ENCODE measurements at regions not wholly inside any gene's neighbourhood (a gene's known extent, or its start where the extent isn't known, plus 50 kb on each side); places are given as distances from the start of the nearest gene placed in this dataset.
"Not testable (repeated sequence)": the region's sequence is repeated elsewhere in the genome, so short reads cannot be mapped to it uniquely, and the experiment has no call there.

DNA sequence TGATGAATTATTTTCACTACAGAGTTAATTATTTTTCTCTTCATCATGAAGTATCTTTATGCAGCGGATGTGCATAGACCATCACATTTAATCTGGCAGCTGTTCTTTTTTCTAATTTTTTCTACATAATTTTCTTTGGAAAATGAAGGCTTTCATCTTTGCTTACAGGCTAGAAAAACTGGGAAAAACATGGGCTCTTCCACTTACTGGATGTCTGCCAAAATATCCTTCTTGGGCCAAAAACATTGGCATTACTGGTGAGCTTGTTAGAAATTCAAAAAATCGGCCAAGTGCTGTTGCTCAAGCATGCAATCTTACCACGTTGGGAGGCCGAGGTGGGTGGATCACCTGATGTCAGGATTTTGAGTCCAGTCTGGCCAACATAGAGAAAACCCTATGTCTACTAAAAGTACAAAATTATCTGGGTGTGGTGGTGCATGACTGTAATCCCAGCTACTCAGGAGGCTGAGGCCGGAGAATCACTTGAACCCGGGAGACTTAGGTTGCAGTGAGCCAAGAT, 176.8 kb downstream of the ZNF737 start:
- DNase-seq (ENCODE audit: low spot score): no peak

DNA sequence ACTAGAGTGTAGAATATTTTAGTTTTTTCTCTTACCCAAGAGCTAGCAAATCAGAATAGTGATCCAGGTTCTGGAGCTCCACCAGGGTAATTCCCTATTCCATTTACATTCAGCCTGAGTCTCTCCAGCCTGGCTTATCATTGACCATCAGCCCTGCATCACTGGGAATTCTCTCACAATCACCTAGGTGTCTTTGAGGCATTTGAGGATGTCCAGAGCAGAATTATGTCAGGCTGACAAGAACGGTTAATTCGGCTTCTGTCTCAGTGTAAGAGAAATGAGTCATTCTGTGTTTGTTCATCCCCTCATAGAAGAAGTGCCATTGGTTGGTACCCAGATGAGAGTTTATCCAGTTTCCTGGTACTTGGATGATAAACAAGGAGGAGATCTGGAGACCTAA, 180.5 kb downstream of the ZNF737 start:
- no peak for DNase-seq (ENCODE audit: low spot score)

DNA sequence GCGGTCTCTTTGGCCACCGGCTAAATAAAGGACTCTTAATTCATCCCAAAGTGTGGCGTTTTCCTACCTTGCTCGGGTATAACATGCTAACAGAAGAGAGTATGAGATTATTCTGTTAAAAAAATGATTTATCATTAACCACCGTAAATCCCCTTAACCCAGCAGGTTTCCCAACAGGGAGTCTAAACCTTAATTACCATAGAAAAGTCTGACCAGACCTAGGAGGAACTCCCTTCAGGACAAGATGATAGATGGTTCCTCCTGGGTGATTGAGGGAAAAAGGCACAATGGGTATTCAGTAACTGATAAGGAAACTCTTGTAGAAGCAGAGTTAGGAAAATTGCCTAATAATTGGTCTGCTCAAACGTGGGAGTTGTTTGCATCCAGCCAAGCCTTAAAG, 193.7 kb downstream of the ZNF737 start:
- no peak for DNase-seq (ENCODE audit: low spot score)

DNA sequence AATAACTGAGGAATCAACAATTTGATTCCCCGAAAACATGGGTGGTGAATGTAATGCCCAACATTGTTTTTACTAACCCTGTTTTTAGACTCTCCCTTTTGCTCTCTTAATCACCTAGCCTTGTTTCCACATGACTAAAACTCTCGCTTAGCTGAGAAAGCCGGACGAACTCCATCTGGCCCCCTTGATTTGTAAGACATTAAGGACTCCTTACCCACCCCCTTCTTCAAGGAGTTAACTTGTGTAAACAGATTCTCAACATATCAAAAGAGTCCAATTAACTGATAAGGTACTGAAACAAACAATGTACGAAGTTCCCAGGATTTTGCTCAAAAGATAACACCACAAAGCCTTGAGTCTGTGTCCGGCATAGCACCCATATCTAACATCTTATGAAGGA, 194.3 kb downstream of the ZNF737 start:
- DNase-seq (ENCODE audit: low spot score): not testable (repeated sequence)

DNA sequence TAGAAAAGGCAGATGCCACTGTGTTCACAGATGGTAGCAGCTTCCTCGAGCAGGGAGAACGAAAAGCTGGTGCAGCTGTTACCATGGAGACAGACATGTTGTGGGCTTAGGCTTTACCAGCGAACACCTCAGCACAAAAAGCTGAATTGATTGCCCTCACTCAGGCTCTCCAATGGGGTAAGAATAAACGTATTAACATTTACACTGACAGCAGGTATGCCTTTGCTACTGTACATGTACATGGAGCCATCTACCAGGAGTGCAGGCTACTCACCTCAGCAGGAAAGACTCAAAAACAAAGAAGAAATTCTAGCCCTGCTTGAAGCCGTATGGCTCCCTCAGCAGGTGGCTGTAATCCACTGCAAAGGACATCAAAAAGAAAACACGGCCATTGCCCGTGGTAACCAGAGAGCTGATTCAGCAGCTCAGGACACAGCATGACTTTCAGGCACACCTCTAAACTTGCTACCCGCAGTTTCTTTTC, 197.7 kb downstream of the ZNF737 start:
- no peak for DNase-seq (ENCODE audit: low spot score)

DNA sequence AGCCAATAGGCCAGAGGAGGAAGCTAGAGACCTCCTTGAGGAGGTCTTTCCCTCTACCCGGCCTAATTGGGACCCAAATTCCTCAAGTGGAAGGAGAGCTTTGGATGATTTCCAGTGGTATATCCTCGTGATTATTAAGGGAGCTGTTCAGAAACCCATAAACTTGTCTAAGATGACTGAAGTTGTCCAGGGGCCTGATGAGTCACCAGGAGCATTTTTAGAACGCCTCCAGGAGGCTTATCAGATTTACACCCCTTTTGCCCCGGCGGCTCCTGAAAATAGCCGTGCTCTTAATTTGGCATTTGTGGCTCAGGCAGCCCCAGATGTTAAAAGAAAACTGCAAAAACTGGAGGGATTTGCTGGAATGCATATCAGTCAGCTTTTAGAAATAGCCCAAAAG, 198.1 kb downstream of the ZNF486 start:
- no peak for DNase-seq (ENCODE audit: low spot score)

DNA sequence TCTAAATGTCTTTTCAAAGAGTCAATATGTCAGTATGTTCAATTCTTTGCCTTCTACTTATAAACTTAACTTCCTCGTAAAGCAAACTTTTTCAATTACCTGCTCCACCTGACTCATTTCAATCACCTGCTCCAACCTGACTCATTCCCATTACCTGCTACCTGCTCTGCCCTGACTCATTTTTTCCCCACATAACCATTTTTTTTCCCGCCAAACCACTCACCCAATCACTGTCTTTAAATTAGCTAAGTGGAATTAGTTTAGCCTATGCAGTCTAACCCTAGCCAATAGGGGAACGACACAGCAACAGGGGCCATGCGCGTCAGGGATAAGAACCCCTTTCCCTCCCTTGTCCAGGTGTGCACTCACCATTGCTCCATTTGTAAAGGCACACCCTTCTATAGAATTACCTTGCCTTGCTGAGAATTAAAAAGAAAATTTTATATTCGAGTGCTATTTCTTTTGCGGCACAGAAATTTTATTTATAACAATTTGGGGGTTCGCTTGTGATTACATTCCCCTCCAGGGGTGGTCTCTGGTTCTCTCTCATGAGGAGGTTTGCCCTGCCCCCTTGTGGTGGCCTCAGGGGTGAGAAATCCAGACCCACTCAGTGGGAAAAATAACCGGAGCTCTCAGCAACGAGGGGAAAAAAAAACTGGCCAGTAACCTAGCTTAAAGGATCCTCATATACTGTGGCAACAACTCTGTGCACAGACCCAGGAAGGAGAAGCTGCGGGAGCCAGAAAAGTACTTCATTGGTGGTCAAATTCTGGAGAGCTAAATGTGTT, 193.1 kb downstream of the ZNF486 start:
- DNase-seq (ENCODE audit: low spot score): no peak

DNA sequence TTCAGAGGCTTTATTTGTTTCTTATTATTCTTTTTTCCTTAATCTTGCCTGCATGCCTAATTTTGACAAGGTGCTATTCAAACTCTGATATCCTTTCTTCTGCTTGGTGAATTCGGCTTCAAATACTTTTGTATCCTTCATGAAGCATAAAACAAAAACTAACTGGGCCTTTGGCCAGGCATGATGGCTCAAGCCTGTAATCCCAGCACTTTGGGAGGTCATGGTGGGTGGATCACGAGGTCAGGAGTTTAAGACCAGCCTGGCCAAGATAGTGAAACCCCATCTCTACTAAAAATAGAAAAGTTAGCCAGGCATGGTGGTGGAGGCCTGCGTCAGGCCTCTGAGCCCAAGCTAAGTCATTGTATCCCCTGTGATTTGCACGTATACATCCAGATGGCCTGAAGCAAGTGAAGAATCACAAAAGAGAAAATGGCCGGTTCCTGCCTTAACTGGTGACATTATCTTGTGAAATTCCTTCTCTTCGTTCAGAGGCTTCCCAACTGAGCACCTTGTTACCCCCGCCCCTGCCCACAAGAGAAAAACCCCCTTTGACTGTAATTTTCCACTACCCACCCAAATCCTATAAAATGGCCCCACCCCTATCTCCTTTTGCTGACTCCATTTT, 191.9 kb downstream of the ZNF486 start:
- not testable (repeated sequence) for DNase-seq (ENCODE audit: low spot score)

DNA sequence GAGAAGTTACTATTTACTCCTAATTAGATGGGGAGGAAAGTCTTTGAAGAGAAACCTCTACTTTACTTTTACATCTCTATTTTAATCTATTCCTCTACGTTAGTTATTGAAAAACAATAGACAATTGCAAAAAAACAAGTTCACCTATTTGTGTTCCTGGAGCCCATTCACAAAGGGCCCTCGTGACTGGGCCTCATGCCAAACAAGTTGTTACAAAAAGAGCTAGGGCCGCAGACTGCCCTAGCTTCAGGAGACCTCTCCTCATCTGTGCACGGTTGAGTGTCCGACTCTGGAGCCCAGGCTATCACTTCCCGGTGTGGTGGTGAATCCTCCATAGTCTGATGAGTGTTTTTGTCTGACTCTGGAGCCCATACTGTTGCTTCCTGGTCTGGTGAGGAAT, 190.9 kb downstream of the ZNF486 start:
- DNase-seq (ENCODE audit: low spot score): no peak

DNA sequence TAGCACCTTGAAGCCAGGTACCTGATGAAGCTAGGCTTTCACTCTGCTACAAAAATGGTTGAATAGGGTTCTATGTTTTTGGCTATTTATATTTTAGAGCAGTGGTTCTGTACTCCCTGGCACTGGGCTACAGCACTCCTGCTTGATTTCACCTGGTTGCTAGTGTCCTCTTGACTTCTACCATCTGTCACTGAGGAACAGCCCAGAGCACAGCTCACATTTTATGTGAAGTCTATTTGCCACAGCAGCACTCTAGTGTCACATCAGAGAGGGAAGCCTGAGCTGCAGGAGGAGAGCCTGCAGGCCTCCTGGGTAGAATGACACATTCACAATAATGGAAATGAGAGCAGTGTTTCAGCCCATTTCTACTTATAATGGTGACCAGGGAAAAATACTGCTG, 184.2 kb downstream of the ZNF486 start:
- no peak for DNase-seq (ENCODE audit: low spot score)

DNA sequence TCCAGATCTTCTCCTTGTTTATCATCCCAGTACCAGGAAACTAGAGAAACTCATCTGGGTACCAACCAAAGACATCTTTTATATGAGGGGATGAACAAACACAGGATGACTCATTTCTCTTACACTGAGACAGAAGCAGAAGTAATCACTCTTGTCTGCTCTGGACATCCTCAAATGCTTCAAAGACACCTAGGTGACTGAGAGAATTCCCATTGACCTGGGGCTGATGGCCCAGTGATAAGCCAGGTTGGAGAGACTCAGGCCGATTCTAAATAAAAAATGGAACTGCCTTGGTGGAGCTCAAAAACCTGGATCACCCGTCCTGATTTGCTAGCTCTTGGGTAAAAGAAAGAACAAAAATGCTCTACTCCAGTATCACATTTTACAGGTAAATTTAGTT, 182.2 kb downstream of the ZNF486 start:
- DNase-seq (ENCODE audit: low spot score): no peak

DNA sequence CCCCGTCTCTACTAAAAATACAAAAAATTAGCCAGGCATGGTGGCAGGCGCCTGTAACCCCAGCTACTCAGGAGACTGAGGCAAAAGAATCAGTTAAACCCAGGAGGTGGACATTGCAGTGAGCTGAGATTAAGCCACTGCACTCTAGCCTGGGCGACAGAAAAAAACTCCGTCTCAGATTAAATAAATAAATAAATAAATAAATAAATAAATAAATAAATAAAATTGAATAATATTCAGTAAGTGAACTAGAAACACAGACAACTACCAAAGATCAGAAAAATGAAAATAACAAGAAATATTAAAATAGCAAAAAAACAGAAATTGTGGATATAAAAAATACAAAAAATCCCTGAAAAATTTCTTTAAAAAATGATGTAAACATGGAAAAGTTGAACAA, 172.4 kb downstream of the ZNF486 start:
- no peak for DNase-seq (ENCODE audit: low spot score)

DNA sequence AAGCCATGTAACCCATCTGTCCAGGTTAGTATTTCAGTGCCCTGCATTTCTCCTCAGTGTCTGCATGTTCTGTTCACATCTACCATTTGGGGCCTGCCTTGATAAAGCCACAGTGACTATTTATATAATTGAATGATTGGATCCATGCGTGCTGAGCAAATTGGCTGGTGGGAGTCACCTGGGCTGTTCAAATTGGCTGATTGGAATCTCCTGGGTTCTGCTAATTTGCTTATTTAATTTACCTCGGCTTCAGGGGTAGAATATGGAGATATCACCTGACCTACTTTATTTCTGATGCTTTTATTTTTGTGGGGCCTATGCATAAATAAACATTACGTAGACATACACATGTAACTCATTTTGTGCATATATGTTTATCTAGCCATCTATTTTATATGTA, 167.7 kb downstream of the ZNF486 start:
- no peak for DNase-seq (ENCODE audit: low spot score)

DNA sequence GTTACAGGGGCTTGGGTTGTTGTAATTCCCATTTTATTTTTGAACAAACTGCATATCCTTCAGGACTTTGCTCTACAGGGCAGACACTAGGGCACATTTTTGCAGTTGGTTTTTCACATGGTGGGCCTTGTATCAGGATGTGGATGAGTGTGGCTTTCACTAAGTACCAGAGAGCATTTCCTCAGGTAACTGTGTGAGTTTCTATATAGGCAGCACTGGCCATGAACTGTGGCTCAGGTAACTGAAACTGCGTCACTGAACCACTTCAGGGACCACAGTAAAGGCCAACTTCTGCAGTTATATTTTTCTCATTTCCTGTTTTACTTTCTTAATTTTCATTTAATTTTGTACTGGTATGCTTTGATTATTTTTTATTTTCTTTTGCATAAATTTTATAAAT, 166.5 kb downstream of the ZNF486 start:
- DNase-seq (ENCODE audit: low spot score): no peak

DNA sequence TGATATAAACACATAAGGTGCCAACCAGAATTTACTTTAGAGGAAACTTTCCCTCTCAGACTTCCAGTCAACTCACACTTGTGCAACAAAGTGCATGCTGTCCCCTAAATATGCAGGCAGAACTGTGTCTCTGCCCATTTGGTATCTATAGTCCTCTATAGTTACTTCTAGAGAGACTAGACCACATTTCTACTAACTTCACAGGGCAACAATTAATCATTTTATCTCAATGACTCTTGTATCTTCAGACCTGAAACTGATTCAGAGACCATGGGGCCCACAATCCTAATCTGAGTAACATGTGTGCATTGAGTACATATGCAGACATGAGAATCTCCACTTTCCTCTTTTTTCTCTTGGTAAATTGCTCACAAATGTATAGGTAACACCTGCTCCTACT, 158.1 kb downstream of the ZNF486 start:
- no peak for DNase-seq (ENCODE audit: low spot score)

DNA sequence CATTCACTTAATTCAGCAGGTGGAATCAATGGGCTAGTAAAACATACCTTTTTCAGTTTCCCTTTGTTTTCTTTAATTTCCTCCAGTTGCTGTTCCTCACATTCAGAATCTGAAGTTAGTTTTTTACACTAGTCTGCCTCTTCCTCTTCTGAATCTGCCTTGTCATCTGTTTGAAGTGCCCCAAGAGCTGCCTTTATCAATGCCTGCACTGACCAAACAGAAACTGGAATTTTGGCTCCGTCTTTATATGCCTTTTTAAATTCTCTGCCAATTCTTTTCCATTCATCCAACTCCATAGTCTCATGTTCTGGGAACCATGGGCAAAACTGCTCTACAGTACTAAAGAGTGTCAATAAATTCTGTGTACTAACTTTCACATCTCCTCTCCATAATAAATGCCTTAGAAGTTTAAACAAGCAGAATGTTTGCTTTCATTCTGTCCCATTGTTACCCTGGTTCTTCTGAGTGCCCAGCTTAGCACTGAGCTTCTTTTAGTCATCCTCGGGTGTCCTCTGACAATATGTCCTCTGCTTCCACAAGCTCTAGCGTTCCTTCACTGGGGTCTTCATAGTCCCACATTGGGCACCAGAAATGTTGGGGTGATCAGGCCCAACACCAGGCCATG, 154.2 kb downstream of the ZNF486 start:
- DNase-seq (ENCODE audit: low spot score): no peak

DNA sequence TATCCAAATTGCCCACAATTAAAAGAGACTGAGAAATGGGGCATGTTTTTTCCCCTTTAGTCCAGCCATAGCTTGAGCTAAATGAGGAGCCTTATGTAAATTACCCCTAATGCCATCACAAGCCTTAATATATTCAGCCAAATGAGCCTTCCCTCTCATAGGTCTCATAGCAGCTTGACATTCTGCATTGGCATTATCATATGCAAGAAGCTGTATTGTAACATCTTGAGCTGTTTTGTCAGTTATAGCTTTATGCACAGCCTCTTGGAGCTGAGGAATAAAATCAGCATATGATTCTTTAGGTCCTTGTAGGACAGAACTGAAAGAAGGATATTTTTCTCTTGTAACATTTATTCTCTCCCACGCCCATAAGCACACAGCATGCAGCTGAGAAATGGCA, 153.2 kb downstream of the ZNF486 start:
- no peak for DNase-seq (ENCODE audit: low spot score)

DNA sequence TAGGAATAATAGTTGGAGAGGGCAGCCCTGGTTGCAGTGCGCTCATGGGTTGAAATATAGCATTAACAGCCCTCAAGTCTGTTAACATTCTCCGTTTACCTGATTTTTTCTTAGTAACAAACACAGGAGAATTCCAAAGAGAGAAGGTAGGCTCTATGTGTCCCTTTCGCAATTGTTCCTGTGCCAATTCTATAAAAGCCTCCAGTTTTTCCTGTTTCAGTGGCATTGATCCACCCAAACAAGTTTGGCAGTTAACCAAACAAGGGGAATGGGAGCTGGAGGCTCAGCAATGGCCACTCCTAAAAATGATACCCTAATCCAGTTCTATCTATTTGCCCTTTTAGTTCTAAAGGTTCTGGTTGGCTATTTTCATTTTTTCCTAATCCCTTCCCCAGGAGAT, 151.6 kb downstream of the ZNF486 start:
- no peak for DNase-seq (ENCODE audit: low spot score)

DNA sequence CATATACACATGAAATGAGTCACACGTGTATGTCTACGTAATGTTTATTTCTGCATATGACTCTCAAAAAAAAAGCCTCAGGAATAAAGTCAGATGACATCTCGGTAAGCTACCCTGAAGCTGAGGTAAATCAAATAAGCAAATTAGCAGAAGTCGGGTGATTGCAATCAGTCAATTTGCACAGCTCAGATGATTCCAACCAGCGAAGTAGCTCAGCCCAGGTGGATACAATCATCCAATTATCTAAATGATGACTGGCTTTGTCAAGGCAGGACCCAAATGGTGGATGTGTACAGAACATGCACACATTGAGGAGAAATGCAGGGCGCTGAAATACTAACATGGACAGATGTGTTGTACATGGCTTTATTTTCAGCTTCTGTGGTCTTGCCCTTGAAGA, 148.5 kb downstream of the ZNF486 start:
- no peak for DNase-seq (ENCODE audit: low spot score)

DNA sequence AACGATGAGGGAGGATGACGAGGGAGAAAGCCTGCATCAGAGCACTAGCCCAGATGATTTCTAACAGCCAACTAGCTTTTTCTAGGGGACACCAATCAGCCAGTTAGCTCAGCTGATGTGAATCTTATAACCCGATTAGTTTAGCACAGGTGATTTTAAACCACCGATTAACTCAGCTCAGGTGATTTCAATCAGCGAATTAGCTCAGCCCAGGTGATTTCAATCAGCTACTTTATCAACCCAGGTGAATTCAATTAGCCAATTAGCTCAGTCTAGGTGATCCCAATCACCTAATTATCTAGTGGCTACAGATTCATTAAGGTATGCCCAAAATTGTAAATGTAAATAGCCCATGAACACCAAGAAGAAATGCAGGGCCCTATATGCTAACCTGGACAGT, 146.9 kb downstream of the ZNF486 start:
- DNase-seq (ENCODE audit: low spot score): no peak

DNA sequence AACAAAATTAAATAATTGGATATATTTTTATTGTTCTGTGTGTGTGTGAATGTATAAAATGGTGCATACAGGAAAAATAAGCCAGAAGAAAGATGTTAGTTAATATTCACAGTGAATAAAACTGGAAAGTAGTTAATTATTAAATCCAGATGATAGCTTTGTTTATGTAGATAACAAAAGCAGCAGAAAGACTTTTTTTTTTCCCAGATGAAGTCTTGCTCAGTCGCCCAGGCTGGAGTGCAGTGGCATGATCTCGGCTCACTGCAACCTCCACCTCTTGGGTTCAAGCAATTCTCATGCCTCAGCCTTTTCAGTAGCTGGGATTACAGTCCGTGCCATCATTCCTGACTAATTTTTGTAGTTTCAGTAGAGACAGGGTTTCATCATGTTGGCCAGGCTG, 140.1 kb downstream of the ZNF486 start:
- DNase-seq (ENCODE audit: low spot score): no peak

DNA sequence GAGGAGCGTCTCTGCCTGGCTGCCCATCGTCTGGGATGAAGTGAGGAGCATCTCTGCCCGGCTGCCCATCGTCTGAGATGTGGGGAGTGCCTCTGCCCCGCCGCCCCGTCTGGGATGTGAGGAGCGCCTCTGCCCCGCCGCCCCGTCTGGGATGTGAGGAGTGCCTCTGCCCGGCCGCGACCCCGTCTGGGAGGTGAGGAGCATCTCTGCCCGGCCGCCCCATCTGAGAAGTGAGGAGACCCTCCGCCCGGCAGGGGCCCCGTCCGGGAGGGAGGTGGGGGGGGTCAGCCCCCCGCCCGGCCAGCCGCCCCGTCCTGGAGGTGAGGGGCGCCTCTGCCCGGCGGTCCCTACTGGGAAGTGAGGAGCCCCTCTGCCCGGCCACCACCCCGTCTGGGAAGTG, 129.3 kb downstream of the ZNF486 start:
- not testable (repeated sequence) for DNase-seq (ENCODE audit: low spot score)

DNA sequence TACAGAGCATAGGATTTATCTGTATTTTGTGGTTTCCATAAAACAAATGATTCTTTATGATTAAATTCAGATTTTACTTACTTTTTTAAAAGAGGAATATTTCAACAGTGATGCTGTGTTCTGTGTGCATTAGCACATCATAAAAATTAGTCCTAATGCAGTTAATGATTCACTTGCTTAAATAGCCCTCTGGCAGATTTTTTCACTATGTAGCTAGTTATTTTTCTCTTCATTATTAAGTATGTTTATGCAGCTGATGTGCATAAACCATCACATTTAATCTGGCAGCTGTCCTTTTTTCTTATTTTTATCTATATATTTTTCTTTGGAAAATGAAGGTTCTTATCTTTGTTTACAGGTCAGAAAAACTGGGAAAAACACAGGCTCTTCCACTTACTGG, 127.2 kb downstream of the ZNF486 start:
- DNase-seq (ENCODE audit: low spot score): no peak

Measured in hepatic stellate cell (primary cell).